ENCODE measurements at regions not wholly inside any gene's neighbourhood (a gene's known extent, or its start where the extent isn't known, plus 50 kb on each side); places are given as distances from the start of the nearest gene placed in this dataset.

GRCh38 chr2:192254444-192254843 lies 59.7 kb upstream of the TMEFF2 start:
- DNase-seq: no peak

DNA sequence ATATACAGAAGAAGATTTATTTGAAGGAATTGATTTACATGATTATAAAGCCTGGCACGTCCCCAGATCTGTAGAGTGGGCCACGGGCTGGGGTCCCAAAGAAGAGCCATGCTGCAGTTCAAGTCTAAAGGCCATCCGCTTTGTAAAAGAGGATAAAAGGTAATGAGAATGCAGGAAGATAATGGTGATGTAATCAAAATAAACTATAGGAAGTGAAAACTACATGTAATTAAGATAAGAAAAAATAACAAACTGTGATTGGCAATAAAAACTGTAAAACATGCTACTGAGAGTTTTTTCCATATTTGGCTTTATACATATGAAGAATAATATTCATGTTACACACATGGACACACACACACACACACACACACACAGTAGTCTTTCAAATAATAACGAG lies 59.0 kb upstream of the TMEFF2 start:
- no peak for DNase-seq

DNA sequence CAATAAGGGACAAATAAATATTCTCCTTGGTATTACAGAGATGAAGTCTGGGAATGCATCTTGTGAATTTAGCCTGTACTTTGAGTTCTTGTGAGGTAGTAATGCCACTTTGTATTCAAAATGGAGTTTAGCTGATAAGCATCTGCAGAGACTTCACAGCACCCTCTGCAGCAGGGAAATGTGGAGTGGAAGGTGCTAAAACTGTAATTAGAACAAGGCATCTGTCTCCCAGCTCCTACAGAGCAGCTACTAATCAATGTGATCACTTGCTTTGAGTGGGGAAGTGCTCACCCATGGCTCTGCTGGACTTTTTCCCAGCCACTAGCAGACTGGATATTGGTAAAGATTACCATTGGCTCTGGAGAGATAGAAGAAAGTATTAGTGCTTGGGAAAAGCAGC lies 56.2 kb upstream of the TMEFF2 start:
- DNase-seq: no peak

GRCh38 chr2:192247456-192247855 lies 52.7 kb upstream of the TMEFF2 start:
- DNase-seq: no peak

DNA sequence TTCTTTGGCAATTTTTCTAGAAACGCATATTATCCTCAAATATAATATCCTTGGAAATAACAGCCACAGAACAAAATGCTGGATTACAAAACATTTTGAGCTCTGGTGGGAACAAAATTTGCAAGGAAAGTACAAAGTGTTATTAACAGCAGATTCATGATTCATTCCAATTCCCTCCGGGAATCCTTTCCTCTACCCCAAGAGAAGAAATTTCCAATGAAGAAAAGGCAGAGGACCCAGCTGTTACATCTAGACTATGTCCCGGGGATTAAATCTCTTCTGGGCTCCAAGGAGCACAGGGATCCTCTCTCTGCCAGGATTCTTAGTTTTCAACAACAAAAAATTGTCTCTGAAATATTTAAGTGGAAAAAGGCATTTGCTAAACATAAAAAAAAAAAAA lies 51.6 kb upstream of the TMEFF2 start:
- DNase-seq: no peak

DNA sequence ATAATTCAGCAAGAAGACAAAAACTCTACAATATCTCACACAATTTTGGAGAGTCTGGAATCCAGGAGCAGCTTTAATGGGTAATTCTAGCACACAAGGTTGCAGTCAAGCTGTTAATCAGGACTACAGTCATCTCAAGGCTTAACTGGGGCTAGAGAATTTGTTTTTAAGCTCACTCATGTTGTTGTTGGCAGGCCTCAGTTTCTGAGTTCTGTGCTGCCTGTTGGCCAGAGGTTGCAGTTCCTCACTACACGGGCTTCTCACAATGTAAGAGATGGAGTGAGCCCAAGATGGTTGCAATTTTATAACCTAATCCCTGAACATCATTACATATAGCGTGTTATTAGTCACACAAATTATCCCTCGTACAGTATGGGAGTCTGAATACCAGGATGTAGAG lies 50.6 kb upstream of the TMEFF2 start:
- DNase-seq: no peak

Measured in activated naive CD4-positive, alpha-beta T cell treated with Interleukin-2 at 50 U/mL for 16 hours (primary cell).